ENCODE measurements at regions not wholly inside any gene's neighbourhood (a gene's known extent, or its start where the extent isn't known, plus 50 kb on each side); places are given as distances from the start of the nearest gene placed in this dataset.

DNA sequence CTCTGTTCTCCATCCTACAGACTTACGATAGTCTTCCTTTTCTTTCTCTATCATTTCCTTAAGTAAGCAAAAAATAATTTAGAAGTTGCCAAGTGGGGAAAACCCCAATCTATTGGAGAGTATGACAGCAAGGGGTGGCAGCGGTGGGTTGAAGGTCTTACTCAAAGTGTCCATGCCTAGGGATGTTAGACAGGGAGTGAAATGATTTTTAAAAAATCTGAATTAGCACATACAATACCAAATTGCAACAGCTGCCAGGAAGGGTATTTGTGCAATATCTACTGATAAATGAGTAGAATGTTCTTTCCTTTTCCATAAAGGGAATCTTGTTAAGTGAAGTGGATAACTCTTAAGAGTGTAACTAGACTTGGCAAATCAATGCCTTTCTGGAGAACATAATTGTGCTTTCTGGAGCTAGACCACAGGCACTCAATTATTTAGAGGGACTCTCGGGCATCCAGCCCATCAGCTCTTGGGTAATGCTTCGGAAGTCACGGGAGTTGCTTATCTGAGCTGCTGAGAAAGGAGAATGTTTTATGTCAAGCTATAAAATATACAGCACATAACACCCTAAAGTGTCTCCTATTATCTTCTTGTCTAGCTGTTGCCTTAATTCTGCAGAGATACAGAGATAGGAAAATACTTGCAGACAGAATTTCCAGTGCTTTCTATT is 151.5 kb downstream of the KCNJ2 start (continued):
- TF ChIP-seq, protein P1, sequence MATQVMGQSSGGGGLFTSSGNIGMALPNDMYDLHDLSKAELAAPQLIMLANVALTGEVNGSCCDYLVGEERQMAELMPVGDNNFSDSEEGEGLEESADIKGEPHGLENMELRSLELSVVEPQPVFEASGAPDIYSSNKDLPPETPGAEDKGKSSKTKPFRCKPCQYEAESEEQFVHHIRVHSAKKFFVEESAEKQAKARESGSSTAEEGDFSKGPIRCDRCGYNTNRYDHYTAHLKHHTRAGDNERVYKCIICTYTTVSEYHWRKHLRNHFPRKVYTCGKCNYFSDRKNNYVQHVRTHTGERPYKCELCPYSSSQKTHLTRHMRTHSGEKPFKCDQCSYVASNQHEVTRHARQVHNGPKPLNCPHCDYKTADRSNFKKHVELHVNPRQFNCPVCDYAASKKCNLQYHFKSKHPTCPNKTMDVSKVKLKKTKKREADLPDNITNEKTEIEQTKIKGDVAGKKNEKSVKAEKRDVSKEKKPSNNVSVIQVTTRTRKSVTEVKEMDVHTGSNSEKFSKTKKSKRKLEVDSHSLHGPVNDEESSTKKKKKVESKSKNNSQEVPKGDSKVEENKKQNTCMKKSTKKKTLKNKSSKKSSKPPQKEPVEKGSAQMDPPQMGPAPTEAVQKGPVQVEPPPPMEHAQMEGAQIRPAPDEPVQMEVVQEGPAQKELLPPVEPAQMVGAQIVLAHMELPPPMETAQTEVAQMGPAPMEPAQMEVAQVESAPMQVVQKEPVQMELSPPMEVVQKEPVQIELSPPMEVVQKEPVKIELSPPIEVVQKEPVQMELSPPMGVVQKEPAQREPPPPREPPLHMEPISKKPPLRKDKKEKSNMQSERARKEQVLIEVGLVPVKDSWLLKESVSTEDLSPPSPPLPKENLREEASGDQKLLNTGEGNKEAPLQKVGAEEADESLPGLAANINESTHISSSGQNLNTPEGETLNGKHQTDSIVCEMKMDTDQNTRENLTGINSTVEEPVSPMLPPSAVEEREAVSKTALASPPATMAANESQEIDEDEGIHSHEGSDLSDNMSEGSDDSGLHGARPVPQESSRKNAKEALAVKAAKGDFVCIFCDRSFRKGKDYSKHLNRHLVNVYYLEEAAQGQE (IDR thresholded peaks at IDR 0.05) = no peak
- TF ChIP-seq E2F6 (IDR thresholded peaks at IDR 0.05; ENCODE audit: borderline replicate concordance, low read depth) (no peak), KDM5A (IDR thresholded peaks at IDR 0.05) (no peak), RCOR1 (IDR thresholded peaks at IDR 0.05; ENCODE audit: low read depth, low read length) (no peak), GATA3 (IDR thresholded peaks at IDR 0.05; ENCODE audit: borderline replicate concordance) (no peak)

- no peak overlapping the region for H3K4me3 ChIP-seq
- DNase-seq (ENCODE audit: low read depth in 1 of 2, low spot score in 1 of 2) (no peak), FAIRE-seq (no peak), ATAC-seq (no peak)
- no peak overlapping the region for H3K27ac ChIP-seq
- ChIA-PET CTCF (no interaction called here), POLR2A (no interaction called here)
- TF ChIP-seq FOXS1 (CRISPR knock-in tag; IDR thresholded peaks at IDR 0.05) (no peak), RARB (CRISPR knock-in tag; IDR thresholded peaks at IDR 0.05) (no peak), EP300 (IDR thresholded peaks at IDR 0.05) (no peak), ZC3H11A (IDR thresholded peaks at IDR 0.05) (no peak), HEYL (CRISPR knock-in tag; IDR thresholded peaks at IDR 0.05) (no peak), KDM5A (IDR thresholded peaks at IDR 0.05) (no peak), SREBF2 (IDR thresholded peaks at IDR 0.05) (no peak), FOSB (CRISPR knock-in tag; IDR thresholded peaks at IDR 0.05) (no peak), RFX5 (IDR thresholded peaks at IDR 0.05) (no peak)
- H3K4me1 ChIP-seq = no peaks in the 10 kb centered on the region
- no peak overlapping the region for H3K4me2 ChIP-seq
- 37% methylated on average over 4 of the region's 4 CpGs for WGBS (ENCODE audit: missing lambda C conversion rate)
- no peaks in the 10 kb centered on the region for H3K9me3 ChIP-seq
Observed at GRCh38 chr17:70321352-70321751, 152.0 kb downstream of the KCNJ2 start.

DNA sequence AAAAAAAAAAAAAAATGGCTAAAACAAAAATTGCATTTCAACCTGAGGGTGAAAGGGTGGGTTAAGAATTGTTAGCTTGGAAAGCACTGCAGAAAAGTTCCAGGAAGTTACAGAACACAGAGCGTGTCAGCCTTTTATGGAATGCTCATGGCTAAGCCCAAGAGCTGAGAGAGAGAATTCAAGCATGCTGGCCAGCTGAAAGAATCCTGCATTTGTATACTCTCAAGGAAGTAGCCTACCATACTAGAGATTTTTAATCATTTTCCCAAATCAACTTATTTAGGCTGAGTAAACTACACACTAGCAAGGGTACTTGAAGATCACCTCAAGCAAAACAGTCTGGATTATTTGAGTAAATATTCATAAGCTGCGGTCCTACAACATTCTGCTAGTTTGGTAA is 153.9 kb downstream of the KCNJ2 start:
- H3K4me2 ChIP-seq = no peak overlapping the region
- FAIRE-seq (no peak), ATAC-seq (no peak), DNase-seq (ENCODE audit: low read depth in 1 of 2, low spot score in 1 of 2) (no peak)
- no peak overlapping the region for H3K27ac ChIP-seq
- CTCF ChIA-PET = interaction anchor here (0.6 kb wide), 2 partner anchors 377 to 487 kb away, joined by 3 to 4 read pairs; no protein-coding TSS in a partner anchor
- no peak for TF ChIP-seq CBX2 (IDR thresholded peaks at IDR 0.05; ENCODE audit: borderline replicate concordance, low read depth)
- no peak for TF ChIP-seq RARB (CRISPR knock-in tag; IDR thresholded peaks at IDR 0.05)
- TF ChIP-seq HOXB13 (CRISPR knock-in tag; IDR thresholded peaks at IDR 0.05; ENCODE audit: low read depth) = no peak
- TF ChIP-seq GATA3 (IDR thresholded peaks at IDR 0.05; ENCODE audit: borderline replicate concordance) = no peak
- TF ChIP-seq CBX8 (IDR thresholded peaks at IDR 0.05) = no peak
- TF ChIP-seq KDM5A (IDR thresholded peaks at IDR 0.05) = no peak
- TF ChIP-seq CHD2 (IDR thresholded peaks at IDR 0.05; ENCODE audit: low read length, partially characterized antibody) = no peak
- TF ChIP-seq NFE2L2 (conservative IDR thresholded peaks at IDR 0.05; ENCODE audit: low read length) = no peak
- TF ChIP-seq, protein P2, sequence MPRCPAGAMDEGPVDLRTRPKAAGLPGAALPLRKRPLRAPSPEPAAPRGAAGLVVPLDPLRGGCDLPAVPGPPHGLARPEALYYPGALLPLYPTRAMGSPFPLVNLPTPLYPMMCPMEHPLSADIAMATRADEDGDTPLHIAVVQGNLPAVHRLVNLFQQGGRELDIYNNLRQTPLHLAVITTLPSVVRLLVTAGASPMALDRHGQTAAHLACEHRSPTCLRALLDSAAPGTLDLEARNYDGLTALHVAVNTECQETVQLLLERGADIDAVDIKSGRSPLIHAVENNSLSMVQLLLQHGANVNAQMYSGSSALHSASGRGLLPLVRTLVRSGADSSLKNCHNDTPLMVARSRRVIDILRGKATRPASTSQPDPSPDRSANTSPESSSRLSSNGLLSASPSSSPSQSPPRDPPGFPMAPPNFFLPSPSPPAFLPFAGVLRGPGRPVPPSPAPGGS (IDR thresholded peaks at IDR 0.05) = no peak
- TF ChIP-seq, protein P3, sequence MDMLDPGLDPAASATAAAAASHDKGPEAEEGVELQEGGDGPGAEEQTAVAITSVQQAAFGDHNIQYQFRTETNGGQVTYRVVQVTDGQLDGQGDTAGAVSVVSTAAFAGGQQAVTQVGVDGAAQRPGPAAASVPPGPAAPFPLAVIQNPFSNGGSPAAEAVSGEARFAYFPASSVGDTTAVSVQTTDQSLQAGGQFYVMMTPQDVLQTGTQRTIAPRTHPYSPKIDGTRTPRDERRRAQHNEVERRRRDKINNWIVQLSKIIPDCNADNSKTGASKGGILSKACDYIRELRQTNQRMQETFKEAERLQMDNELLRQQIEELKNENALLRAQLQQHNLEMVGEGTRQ (IDR thresholded peaks at IDR 0.05) = no peak
- no peak for TF ChIP-seq KDM1A (IDR thresholded peaks at IDR 0.05; ENCODE audit: low read depth)
- TF ChIP-seq RAD21 (conservative IDR thresholded peaks at IDR 0.05 in 1 of 2, IDR thresholded peaks at IDR 0.05 in 1 of 2) = no peak
- no peak for TF ChIP-seq HEYL (CRISPR knock-in tag; IDR thresholded peaks at IDR 0.05)
- H3K4me3 ChIP-seq = no peak overlapping the region
- no peaks in the 10 kb centered on the region for H3K9me3 ChIP-seq
- POLR2A ChIA-PET = no interaction called here
- WGBS (ENCODE audit: missing lambda C conversion rate) = 43% methylated on average over 2 of the region's 2 CpGs
- no peaks in the 10 kb centered on the region for H3K4me1 ChIP-seq
